MCF 10A (cell line): ENCODE measurements at regions not wholly inside any gene's neighbourhood (a gene's known extent, or its start where the extent isn't known, plus 50 kb on each side); places are given as distances from the start of the nearest gene placed in this dataset.

Source experiments
- BruUV-seq: library from RNA; stranded (reverse); fragments of 400-500 nt; replicated peaks from 2 replicates; lab custom pipeline; 2021; lab: Mats Ljungman, UMichigan
- CTCF ChIA-PET: fragments of 300-600 bp; sonication (Branson Sonifier 250); formaldehyde crosslinking; extraction: SDS; loops from one replicate; lab custom pipeline; 2021; ENCODE audit warnings: antibody characterized with exemption, inconsistent platforms; lab: Yijun Ruan, JAX
- POLR2A ChIA-PET: fragments of 300-600, 350-650 bp; sonication (Branson Sonifier 250); formaldehyde crosslinking; extraction: SDS; loops from one replicate; lab custom pipeline; 2020; ENCODE audit warnings: antibody characterized with exemption, inconsistent platforms; lab: Yijun Ruan, JAX
- DNase-seq: peaks from one replicate; pipeline ENCODE4 v3.0.0-alpha.2; 2018; ENCODE audit not compliant: unreplicated experiment
- H3K27ac Mint-ChIP-seq: one replicate; pipeline ENCODE4 v1.8.0; 2022; ENCODE audit warnings: mild to moderate bottlenecking, low read depth, mixed read lengths; ENCODE audit not compliant: unreplicated experiment
- H3K27me3 Mint-ChIP-seq: one replicate; pipeline ENCODE4 v1.8.0; 2022; ENCODE audit warnings: mixed read lengths; ENCODE audit not compliant: insufficient read depth, unreplicated experiment
- H3K36me3 Mint-ChIP-seq: one replicate; pipeline ENCODE4 v1.8.0; 2022; ENCODE audit warnings: mild to moderate bottlenecking, moderate library complexity, mixed read lengths; ENCODE audit not compliant: insufficient read depth, unreplicated experiment
- H3K4me1 Mint-ChIP-seq: one replicate; pipeline ENCODE4 v1.8.0; 2022; ENCODE audit warnings: mixed read lengths; ENCODE audit not compliant: insufficient read depth, unreplicated experiment
- H3K4me3 Mint-ChIP-seq: one replicate; pipeline ENCODE4 v1.8.0; 2022; ENCODE audit warnings: mild to moderate bottlenecking, moderate library complexity, mixed read lengths; ENCODE audit not compliant: unreplicated experiment
- H3K9me3 Mint-ChIP-seq: one replicate; pipeline ENCODE4 v1.8.0; 2022; ENCODE audit warnings: mixed read lengths; ENCODE audit not compliant: unreplicated experiment
- CTCF ChIP-seq: fragments of 200-600 bp; IDR thresholded peaks from one replicate; pipeline ENCODE4 v1.8.0; 2022; ENCODE audit warnings: antibody characterized with exemption, mild to moderate bottlenecking; ENCODE audit not compliant: unreplicated experiment
- intact Hi-C: fragments of 100-400 bp; cut with micrococcal nuclease; formaldehyde crosslinking; loops from 2 replicates; pipeline ENCODE4 v1.14.1; 2022

GRCh38 chr7:110593355-110593754 lies 497.6 kb upstream of the LRRN3 start:
- no peak overlapping the region for H3K27ac Mint-ChIP-seq
- peaks cover 5% of the 10 kb centered on the region for H3K9me3 Mint-ChIP-seq
- ChIA-PET CTCF (no interaction called here), POLR2A (no interaction called here)
- no peak for DNase-seq
- H3K27me3 Mint-ChIP-seq: no peaks in the 10 kb centered on the region
- intact Hi-C loops: no loop called here
- no peaks in the 10 kb centered on the region for H3K36me3 Mint-ChIP-seq
- H3K4me3 Mint-ChIP-seq: no peak overlapping the region
- no TSS peak for BruUV-seq
- no peak for TF ChIP-seq CTCF
- no peaks in the 10 kb centered on the region for H3K4me1 Mint-ChIP-seq

DNA sequence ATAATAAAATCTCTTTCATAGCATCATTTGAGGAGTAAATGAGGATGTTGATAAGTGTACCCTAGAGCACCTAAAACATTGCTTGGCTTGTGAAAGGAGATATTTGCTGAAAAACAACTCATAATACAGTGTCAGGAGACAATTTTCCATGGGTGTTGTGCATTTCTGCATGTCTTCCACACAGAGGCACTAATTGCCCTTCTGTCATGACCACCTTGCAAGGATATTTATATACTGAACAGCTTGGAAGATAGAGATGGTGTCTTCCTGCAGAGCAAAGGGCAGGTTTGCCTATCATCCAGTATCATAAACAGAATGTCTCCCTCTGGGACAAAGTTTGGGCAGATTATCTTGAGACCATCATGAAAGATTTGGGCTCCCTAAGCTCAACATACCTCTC lies 495.2 kb upstream of the LRRN3 start:
- intact Hi-C loops: no loop called here
- no peak for DNase-seq
- BruUV-seq: no TSS peak
- no peak for TF ChIP-seq CTCF
- CTCF ChIA-PET: no interaction called here
- no peaks in the 10 kb centered on the region for H3K9me3 Mint-ChIP-seq
- no peak overlapping the region for H3K4me3 Mint-ChIP-seq
- POLR2A ChIA-PET: no interaction called here
- no peaks in the 10 kb centered on the region for H3K4me1 Mint-ChIP-seq
- no peak overlapping the region for H3K27ac Mint-ChIP-seq
- H3K27me3 Mint-ChIP-seq: no peaks in the 10 kb centered on the region
- H3K36me3 Mint-ChIP-seq: no peaks in the 10 kb centered on the region

GRCh38 chr7:110600956-110601355 lies 490.0 kb upstream of the LRRN3 start:
- POLR2A ChIA-PET: no interaction called here
- TF ChIP-seq CTCF: no peak
- CTCF ChIA-PET: interaction anchor here (1.0 to 1.2 kb wide), 2 partner anchors 9 kb away, joined by 4 read pairs; no protein-coding TSS in a partner anchor
- H3K4me3 Mint-ChIP-seq: no peak overlapping the region
- intact Hi-C loops: no loop called here
- no peaks in the 10 kb centered on the region for H3K4me1 Mint-ChIP-seq
- no peaks in the 10 kb centered on the region for H3K9me3 Mint-ChIP-seq
- BruUV-seq: no TSS peak
- no peak overlapping the region for H3K27ac Mint-ChIP-seq
- H3K36me3 Mint-ChIP-seq: no peaks in the 10 kb centered on the region
- no peaks in the 10 kb centered on the region for H3K27me3 Mint-ChIP-seq
- no peak for DNase-seq

- Mint-ChIP-seq H3K4me3 (no peak overlapping the region), H3K4me1 (no peaks in the 10 kb centered on the region), H3K27ac (no peak overlapping the region), H3K9me3 (no peaks in the 10 kb centered on the region), H3K36me3 (no peaks in the 10 kb centered on the region), H3K27me3 (no peaks in the 10 kb centered on the region)
- DNase-seq: no peak
- CTCF ChIA-PET: interaction anchor here (0.7 to 1.2 kb wide), 2 partner anchors 10 to 188 kb away, joined by 3 to 4 read pairs; no protein-coding TSS in a partner anchor
- no TSS peak for BruUV-seq
- intact Hi-C loops: no loop called here
- no peak for TF ChIP-seq CTCF
- POLR2A ChIA-PET: no interaction called here
These were observed 489.2 kb upstream of the LRRN3 start for GRCh38 chr7:110601710-110602109.
